Activated naive CD8-positive, alpha-beta T cell treated with anti-CD3 and anti-CD28 coated beads, Interleukin-2, amount 50 U/mL, for 24 hours (primary cell): ENCODE measurements at regions not wholly inside any gene's neighbourhood (a gene's known extent, or its start where the extent isn't known, plus 50 kb on each side); places are given as distances from the start of the nearest gene placed in this dataset.
A peak's percentile ranks its signal among the peaks of the same experiment; 100 is the strongest.

ENCODE experiments used
- ATAC-seq: fragments of 150-1000 bp; cut with Tn5 transposase; one replicate; pipeline ENCODE4 v1.10.0; 2021
- DNase-seq: peaks from one replicate; pipeline ENCODE4 v3.0.0; 2021
- H3K27ac Mint-ChIP-seq: one replicate; pipeline ENCODE4 v1.8.0; 2021; ENCODE audit warnings: mild to moderate bottlenecking, mixed read lengths
- H3K27me3 Mint-ChIP-seq: one replicate; pipeline ENCODE4 v1.8.0; 2021; ENCODE audit warnings: mixed read lengths
- H3K36me3 Mint-ChIP-seq: one replicate; pipeline ENCODE4 v1.8.0; 2021; ENCODE audit warnings: low read depth, mixed read lengths
- H3K4me1 Mint-ChIP-seq: one replicate; pipeline ENCODE4 v1.8.0; 2021; ENCODE audit warnings: mixed read lengths
- H3K4me3 Mint-ChIP-seq: one replicate; pipeline ENCODE4 v1.8.0; 2021; ENCODE audit warnings: mild to moderate bottlenecking, moderate library complexity, mixed read lengths
- H3K9me3 Mint-ChIP-seq: one replicate; pipeline ENCODE4 v1.8.0; 2021; ENCODE audit warnings: mixed read lengths

GRCh38 chr1:209433649-209434031, 149.9 kb upstream of the CAMK1G start:
- H3K36me3 Mint-ChIP-seq = no peaks in the 10 kb centered on the region
- no peak for DNase-seq
- H3K4me1 Mint-ChIP-seq = no peaks in the 10 kb centered on the region
- H3K27ac Mint-ChIP-seq = no peak overlapping the region
- H3K27me3 Mint-ChIP-seq = peaks cover 7% of the 10 kb centered on the region
- no peak overlapping the region for H3K4me3 Mint-ChIP-seq
- no peak for ATAC-seq
- no peaks in the 10 kb centered on the region for H3K9me3 Mint-ChIP-seq

- no peaks in the 10 kb centered on the region for H3K4me1 Mint-ChIP-seq
- no peaks in the 10 kb centered on the region for H3K36me3 Mint-ChIP-seq
- H3K27me3 Mint-ChIP-seq = peaks cover 7% of the 10 kb centered on the region
- H3K4me3 Mint-ChIP-seq = no peak overlapping the region
- DNase-seq (no peak), ATAC-seq (no peak)
- H3K27ac Mint-ChIP-seq = no peak overlapping the region
- no peaks in the 10 kb centered on the region for H3K9me3 Mint-ChIP-seq
Measured at GRCh38 chr1:209434066-209434465, 149.4 kb upstream of the CAMK1G start.

GRCh38 chr1:209434631-209435217, 148.8 kb upstream of the CAMK1G start:
- no peaks in the 10 kb centered on the region for H3K36me3 Mint-ChIP-seq
- peaks cover 7% of the 10 kb centered on the region for H3K27me3 Mint-ChIP-seq
- DNase-seq (no peak), ATAC-seq (no peak)
- H3K4me3 Mint-ChIP-seq = no peak overlapping the region
- H3K4me1 Mint-ChIP-seq = no peaks in the 10 kb centered on the region
- no peak overlapping the region for H3K27ac Mint-ChIP-seq
- H3K9me3 Mint-ChIP-seq = peaks cover under 1% of the 10 kb centered on the region

- no peaks in the 10 kb centered on the region for H3K4me1 Mint-ChIP-seq
- H3K27ac Mint-ChIP-seq = no peak overlapping the region
- ATAC-seq = no peak
Measured at GRCh38 chr1:209435654-209436566, 147.6 kb upstream of the CAMK1G start.

DNA sequence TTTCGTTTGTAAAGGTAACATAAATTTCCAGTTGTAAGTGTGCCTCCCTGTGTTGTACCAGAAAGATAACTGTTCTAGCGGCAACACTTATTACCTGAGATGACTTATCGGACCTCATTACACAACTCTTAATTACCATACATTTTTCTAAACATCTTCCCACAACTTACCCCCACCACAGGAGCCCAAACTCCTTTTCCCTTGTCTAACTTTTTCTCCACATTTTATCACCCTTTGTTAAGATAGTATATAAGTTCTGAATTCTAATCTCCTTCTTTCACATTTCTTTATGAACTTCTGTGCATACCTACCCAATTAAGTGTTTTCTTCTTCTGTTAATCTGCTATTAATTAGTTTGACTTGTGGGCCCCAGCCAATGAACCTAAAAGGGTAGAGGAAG, 143.7 kb upstream of the CAMK1G start:
- Mint-ChIP-seq H3K36me3 (no peaks in the 10 kb centered on the region), H3K27me3 (peaks cover 6% of the 10 kb centered on the region), H3K9me3 (peaks cover 5% of the 10 kb centered on the region), H3K27ac (no peak overlapping the region), H3K4me3 (no peak overlapping the region), H3K4me1 (no peaks in the 10 kb centered on the region)
- ATAC-seq = no peak
- no peak for DNase-seq

More at GRCh38 chr1:209435654-209436566, 147.6 kb upstream of the CAMK1G start:
- peaks cover 11% of the 10 kb centered on the region for H3K27me3 Mint-ChIP-seq
- no peak overlapping the region for H3K4me3 Mint-ChIP-seq
- no peaks in the 10 kb centered on the region for H3K36me3 Mint-ChIP-seq
- peaks cover 5% of the 10 kb centered on the region for H3K9me3 Mint-ChIP-seq
- DNase-seq = peak; percentile 61

DNA sequence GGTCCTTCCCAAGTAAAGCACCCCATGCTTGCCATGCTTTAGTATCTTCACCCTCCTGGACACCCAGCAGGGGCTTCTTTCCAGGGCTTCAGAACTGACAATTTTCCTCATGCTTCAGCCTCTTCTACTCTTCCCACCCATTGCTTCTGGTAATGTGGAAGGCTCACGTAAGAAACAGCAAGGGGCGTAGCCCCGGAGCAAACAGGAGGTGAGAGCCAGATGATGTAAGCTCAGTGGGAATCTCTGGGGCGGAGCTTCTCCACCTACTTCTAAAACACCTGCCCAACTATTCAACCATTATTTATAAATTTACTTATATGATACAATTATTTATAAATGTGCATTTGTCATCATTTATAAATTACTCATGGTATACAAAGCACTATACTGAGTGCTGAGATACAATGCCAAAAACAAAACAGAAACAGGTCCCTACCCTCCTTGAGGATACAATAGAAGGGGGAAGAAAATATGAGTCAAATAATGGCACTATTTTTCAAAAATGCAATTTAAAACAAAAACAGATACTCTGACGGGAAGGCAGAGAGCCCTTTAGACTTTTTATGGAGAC, 140.1 kb upstream of the CAMK1G start:
- peaks cover 5% of the 10 kb centered on the region for H3K9me3 Mint-ChIP-seq
- no peak overlapping the region for H3K27ac Mint-ChIP-seq
- ATAC-seq = no peak
- peaks cover 3% of the 10 kb centered on the region for H3K27me3 Mint-ChIP-seq
- no peak overlapping the region for H3K4me3 Mint-ChIP-seq
- H3K36me3 Mint-ChIP-seq = no peaks in the 10 kb centered on the region
- no peaks in the 10 kb centered on the region for H3K4me1 Mint-ChIP-seq
- DNase-seq = no peak

DNA sequence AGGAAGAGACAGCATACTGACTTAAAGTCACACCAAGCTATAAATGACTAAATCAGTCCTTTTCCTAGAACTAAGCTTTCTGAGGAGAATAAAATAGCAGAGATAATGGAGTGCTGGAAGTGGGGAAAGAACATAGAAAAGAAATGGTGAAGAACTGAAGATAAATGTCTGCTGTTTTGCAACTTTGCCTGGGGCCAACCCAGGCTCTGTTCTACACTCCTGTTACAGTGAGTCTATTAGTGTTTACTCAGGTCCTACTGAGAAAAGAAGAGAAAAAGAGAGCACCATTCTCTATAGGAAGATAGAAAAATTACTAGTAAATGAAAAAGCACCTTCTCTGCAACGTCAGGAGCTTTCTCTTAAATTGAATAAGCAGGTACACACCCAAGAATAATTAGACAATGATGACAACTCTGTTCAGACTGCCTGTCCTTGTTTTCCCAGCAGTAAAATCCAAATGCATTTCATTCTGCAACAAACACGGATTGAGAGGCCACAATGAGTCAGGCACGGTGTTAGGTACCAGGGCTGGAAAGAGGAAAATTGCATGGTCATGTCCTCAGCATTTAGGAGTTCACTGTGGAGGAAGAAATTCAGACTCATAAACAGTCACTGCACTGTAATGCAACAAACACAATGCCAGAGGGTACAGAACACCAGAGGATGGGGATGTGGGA, 139.4 kb upstream of the CAMK1G start:
- H3K4me1 Mint-ChIP-seq = no peaks in the 10 kb centered on the region
- no peaks in the 10 kb centered on the region for H3K36me3 Mint-ChIP-seq
- no peak for DNase-seq
- H3K4me3 Mint-ChIP-seq = no peak overlapping the region
- H3K9me3 Mint-ChIP-seq = peaks cover 5% of the 10 kb centered on the region
- ATAC-seq = no peak
- H3K27ac Mint-ChIP-seq = no peak overlapping the region
- peaks cover 3% of the 10 kb centered on the region for H3K27me3 Mint-ChIP-seq

GRCh38 chr1:209444961-209445360, 138.6 kb upstream of the CAMK1G start:
- Mint-ChIP-seq H3K36me3 (no peaks in the 10 kb centered on the region), H3K4me3 (no peak overlapping the region), H3K4me1 (no peaks in the 10 kb centered on the region), H3K9me3 (peaks cover 3% of the 10 kb centered on the region), H3K27me3 (peaks cover 3% of the 10 kb centered on the region), H3K27ac (no peak overlapping the region)
- no peak for ATAC-seq
- DNase-seq = no peak

DNA sequence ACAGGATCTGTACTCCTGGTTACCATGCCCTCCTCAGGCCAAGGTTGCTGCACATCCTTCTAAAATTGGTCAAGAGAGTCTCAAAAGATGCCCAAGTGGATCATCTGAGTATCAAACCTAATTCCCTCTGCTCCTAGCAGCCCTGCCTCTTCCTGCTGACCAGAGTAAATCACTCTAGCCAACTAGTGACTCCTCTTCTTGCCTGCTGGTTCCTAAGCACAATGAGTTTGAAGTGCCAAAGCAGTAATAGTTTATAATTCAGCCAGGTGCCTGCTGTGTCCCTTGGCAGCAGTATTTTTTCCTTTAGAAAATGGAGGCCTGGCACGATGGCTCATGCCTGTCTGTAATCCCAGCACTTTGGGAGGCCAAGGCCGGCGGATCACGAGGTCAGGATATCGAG, 137.9 kb upstream of the CAMK1G start:
- Mint-ChIP-seq H3K27ac (no peak overlapping the region), H3K36me3 (no peaks in the 10 kb centered on the region), H3K4me3 (no peak overlapping the region), H3K9me3 (no peaks in the 10 kb centered on the region), H3K4me1 (no peaks in the 10 kb centered on the region), H3K27me3 (peaks cover 3% of the 10 kb centered on the region)
- no peak for DNase-seq
- no peak for ATAC-seq

- no peak overlapping the region for H3K27ac Mint-ChIP-seq
- no peak overlapping the region for H3K4me3 Mint-ChIP-seq
- DNase-seq (no peak), ATAC-seq (no peak)
- H3K9me3 Mint-ChIP-seq = no peaks in the 10 kb centered on the region
- no peaks in the 10 kb centered on the region for H3K27me3 Mint-ChIP-seq
- no peaks in the 10 kb centered on the region for H3K36me3 Mint-ChIP-seq
- no peaks in the 10 kb centered on the region for H3K4me1 Mint-ChIP-seq
Measured at GRCh38 chr1:209446356-209446755, 137.2 kb upstream of the CAMK1G start.

- DNase-seq = no peak
- H3K27ac Mint-ChIP-seq = no peak overlapping the region
- H3K4me3 Mint-ChIP-seq = no peak overlapping the region
- peaks cover 7% of the 10 kb centered on the region for H3K4me1 Mint-ChIP-seq
- peaks cover 9% of the 10 kb centered on the region for H3K27me3 Mint-ChIP-seq
- H3K9me3 Mint-ChIP-seq = no peaks in the 10 kb centered on the region
- no peaks in the 10 kb centered on the region for H3K36me3 Mint-ChIP-seq
- ATAC-seq = peak; percentile 54
Measured at GRCh38 chr1:209454340-209454994, 129.0 kb upstream of the CAMK1G start.

DNA sequence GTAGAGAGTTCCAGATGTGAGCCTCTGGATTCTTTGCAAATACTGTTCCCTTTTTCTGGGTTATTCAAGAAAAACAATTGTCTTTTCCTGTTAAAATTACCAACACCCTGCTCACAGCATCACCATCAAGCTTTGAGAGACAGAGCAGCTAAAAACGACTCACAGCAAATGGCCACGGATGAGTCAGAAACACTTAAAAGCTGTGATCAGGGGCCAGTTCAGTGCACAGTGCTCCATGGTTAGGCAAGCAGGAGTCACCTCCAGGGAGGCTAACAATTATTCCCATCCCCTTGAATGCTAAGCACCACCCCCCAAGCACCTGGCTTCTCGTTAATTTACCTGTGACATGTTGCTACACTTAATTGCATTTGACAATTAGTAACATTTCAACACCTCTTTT, 128.4 kb upstream of the CAMK1G start:
- Mint-ChIP-seq H3K4me1 (peaks cover 7% of the 10 kb centered on the region), H3K27me3 (peaks cover 10% of the 10 kb centered on the region), H3K27ac (no peak overlapping the region), H3K9me3 (no peaks in the 10 kb centered on the region), H3K4me3 (no peak overlapping the region), H3K36me3 (no peaks in the 10 kb centered on the region)
- DNase-seq = no peak
- peak; percentile 77 for ATAC-seq

DNA sequence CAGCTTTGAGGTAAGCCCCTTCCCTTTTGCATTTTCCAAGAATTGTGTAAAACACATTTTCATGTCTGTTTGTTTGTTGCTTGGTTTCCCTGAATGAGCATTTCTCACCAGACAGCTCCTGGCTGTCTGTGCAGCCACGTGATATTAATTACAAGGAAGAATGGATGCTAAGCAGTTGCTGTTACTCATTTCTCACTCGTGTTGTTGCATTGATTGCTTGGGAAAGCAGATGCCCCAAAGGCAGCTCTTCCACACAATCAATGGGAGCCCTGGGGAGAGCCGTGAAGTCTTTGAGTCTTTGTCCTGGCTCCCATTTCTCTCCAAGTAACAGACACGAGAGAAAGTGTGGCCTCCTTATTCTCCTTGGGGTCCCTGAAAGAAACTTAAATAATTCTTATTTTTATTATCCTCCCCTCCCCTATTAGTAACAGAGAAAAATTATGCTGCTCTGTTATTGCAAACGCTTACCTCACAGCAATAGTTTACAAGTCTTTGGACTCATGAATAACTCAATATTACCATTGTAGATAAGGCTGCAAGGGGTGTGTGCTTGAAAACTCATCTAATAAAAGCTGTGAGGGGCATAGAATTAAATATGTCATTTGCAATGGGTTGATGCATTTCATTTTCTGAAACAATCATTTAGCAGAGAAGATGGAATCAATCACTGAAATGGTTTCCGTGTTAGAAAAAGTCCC, 127.7 kb upstream of the CAMK1G start:
- H3K27me3 Mint-ChIP-seq = peaks cover 11% of the 10 kb centered on the region
- peaks cover 7% of the 10 kb centered on the region for H3K4me1 Mint-ChIP-seq
- DNase-seq (no peak), ATAC-seq (no peak)
- H3K4me3 Mint-ChIP-seq = no peak overlapping the region
- H3K9me3 Mint-ChIP-seq = no peaks in the 10 kb centered on the region
- H3K36me3 Mint-ChIP-seq = no peaks in the 10 kb centered on the region
- H3K27ac Mint-ChIP-seq = no peak overlapping the region

GRCh38 chr1:209456878-209457277, 126.6 kb upstream of the CAMK1G start:
- ATAC-seq (no peak), DNase-seq (no peak)
- no peak overlapping the region for H3K4me3 Mint-ChIP-seq
- H3K27ac Mint-ChIP-seq = no peak overlapping the region
- peaks cover 2% of the 10 kb centered on the region for H3K36me3 Mint-ChIP-seq
- H3K4me1 Mint-ChIP-seq = peaks cover 7% of the 10 kb centered on the region
- peaks cover 11% of the 10 kb centered on the region for H3K27me3 Mint-ChIP-seq
- peaks cover 5% of the 10 kb centered on the region for H3K9me3 Mint-ChIP-seq
